Smooth muscle cell (in vitro differentiated cells): ENCODE measurements at regions not wholly inside any gene's neighbourhood (a gene's known extent, or its start where the extent isn't known, plus 50 kb on each side); places are given as distances from the start of the nearest gene placed in this dataset.

Source experiments
- DNase-seq: peaks from one replicate; lab custom pipeline; 2025; ENCODE audit not compliant: unreplicated experiment; lab: John Stamatoyannopoulos, UW
- H2AFZ ChIP-seq: fragments of 200-600 bp; sonication (generic); 2 replicates; pipeline ENCODE4 v1.6.0; 2016; ENCODE audit warnings: antibody characterized with exemption, low read depth, mild to moderate bottlenecking
- H3F3A ChIP-seq: fragments of 200-600 bp; sonication (generic); 2 replicates; pipeline ENCODE4 v1.6.0; 2017; ENCODE audit warnings: antibody characterized with exemption, low read depth
- H3K27ac ChIP-seq: fragments of 200-600 bp; sonication (generic); 2 replicates; pipeline ENCODE4 v1.5.1; 2016; ENCODE audit warnings: low read depth, mild to moderate bottlenecking
- H3K27me3 ChIP-seq: fragments of 200-600 bp; sonication (generic); 2 replicates; pipeline ENCODE4 v1.6.1; 2016; ENCODE audit warnings: low read depth, mild to moderate bottlenecking
- H3K36me3 ChIP-seq: fragments of 200-600 bp; sonication (generic); 2 replicates; pipeline ENCODE4 v1.5.1; 2016; ENCODE audit warnings: low read depth
- H3K4me1 ChIP-seq: fragments of 200-600 bp; sonication (generic); 2 replicates; pipeline ENCODE4 v1.5.1; 2016; ENCODE audit warnings: low read depth
- H3K4me2 ChIP-seq: fragments of 200-600 bp; sonication (generic); 2 replicates; pipeline ENCODE4 v1.6.0; 2016; ENCODE audit warnings: mild to moderate bottlenecking
- H3K4me3 ChIP-seq: fragments of 200-600 bp; sonication (generic); 2 replicates; pipeline ENCODE4 v1.5.1; 2016; ENCODE audit warnings: mild to moderate bottlenecking
- H3K79me2 ChIP-seq: fragments of 200-600 bp; sonication (generic); 2 replicates; pipeline ENCODE4 v1.6.0; 2016; ENCODE audit warnings: low read depth, mild to moderate bottlenecking
- H3K9ac ChIP-seq: fragments of 200-600 bp; sonication (generic); 2 replicates; pipeline ENCODE4 v1.6.0; 2016; ENCODE audit warnings: low read depth
- H3K9me3 ChIP-seq: fragments of 200-600 bp; sonication (generic); replicated peaks from 2 replicates; pipeline ENCODE4 v1.5.1; 2016; ENCODE audit warnings: low read depth
- H4K20me1 ChIP-seq: fragments of 200-600 bp; sonication (generic); 2 replicates; pipeline ENCODE4 v1.6.0; 2016; ENCODE audit warnings: low read depth
- WGBS: methylation state at CpG from one replicate; pipeline ENCODE4 v1.1.7; 2016; ENCODE audit warnings: low lambda C conversion rate; 5-methylcytosine and 5-hydroxymethylcytosine counted together
- TF ChIP-seq, protein P1 (sequence below): fragments of 200-600 bp; sonication (generic); IDR thresholded peaks from 2 replicates; pipeline ENCODE4 v1.5.1; 2017; ENCODE audit warnings: borderline replicate concordance, mild to moderate bottlenecking, antibody characterized with exemption; ENCODE audit not compliant: insufficient read depth, poor library complexity, severe bottlenecking

DNA sequence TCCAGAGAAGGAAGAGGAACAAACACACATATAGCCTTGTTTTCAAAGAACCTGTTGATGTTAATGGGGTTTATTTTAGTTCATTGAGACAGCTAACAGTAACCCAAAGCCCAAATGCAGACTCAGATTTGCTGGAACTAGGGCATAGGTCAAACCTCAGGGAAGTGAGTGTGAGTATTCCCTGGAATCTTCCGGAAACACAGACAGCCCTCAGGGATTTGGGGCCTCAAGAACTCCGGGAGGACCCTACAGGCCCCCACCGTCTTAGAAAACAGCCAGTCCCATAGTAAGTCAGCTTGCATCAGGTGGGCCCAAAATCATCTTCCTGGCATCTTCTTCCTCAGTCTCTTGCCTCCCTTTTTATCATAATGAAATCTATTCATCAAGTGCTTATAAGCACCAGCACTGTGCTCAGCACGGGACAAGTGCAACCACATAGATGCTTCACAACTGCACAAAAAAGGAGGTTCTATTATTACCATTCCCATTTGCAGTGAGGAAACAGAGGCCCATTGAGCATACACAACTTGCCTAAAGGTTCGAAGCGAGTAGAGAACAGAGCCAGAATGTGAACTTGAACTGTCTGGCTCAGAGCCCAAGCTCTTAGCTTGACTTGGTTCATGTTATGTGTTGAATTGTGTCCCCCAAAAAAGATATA, 50.2 kb upstream of the BCL11A start:
- no peak overlapping the region for H3K9ac ChIP-seq
- H3K9me3 ChIP-seq: no peaks in the 10 kb centered on the region
- peak overlapping the region; percentile 5 for H3K4me3 ChIP-seq
- H4K20me1 ChIP-seq: no peaks in the 10 kb centered on the region
- no peaks in the 10 kb centered on the region for H3K27me3 ChIP-seq
- H2AFZ ChIP-seq: peak overlapping the region; percentile 54
- WGBS: 76% methylated on average over 6 of the region's 6 CpGs
- peak overlapping the region; percentile 19 for H3K27ac ChIP-seq
- TF ChIP-seq, protein P1, sequence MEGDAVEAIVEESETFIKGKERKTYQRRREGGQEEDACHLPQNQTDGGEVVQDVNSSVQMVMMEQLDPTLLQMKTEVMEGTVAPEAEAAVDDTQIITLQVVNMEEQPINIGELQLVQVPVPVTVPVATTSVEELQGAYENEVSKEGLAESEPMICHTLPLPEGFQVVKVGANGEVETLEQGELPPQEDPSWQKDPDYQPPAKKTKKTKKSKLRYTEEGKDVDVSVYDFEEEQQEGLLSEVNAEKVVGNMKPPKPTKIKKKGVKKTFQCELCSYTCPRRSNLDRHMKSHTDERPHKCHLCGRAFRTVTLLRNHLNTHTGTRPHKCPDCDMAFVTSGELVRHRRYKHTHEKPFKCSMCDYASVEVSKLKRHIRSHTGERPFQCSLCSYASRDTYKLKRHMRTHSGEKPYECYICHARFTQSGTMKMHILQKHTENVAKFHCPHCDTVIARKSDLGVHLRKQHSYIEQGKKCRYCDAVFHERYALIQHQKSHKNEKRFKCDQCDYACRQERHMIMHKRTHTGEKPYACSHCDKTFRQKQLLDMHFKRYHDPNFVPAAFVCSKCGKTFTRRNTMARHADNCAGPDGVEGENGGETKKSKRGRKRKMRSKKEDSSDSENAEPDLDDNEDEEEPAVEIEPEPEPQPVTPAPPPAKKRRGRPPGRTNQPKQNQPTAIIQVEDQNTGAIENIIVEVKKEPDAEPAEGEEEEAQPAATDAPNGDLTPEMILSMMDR: no peak
- H3K36me3 ChIP-seq: no peaks in the 10 kb centered on the region
- no peak for DNase-seq
- H3K4me1 ChIP-seq: no peaks in the 10 kb centered on the region
- no peaks in the 10 kb centered on the region for H3F3A ChIP-seq
- no peaks in the 10 kb centered on the region for H3K79me2 ChIP-seq
- H3K4me2 ChIP-seq: peak overlapping the region; percentile 61

DNA sequence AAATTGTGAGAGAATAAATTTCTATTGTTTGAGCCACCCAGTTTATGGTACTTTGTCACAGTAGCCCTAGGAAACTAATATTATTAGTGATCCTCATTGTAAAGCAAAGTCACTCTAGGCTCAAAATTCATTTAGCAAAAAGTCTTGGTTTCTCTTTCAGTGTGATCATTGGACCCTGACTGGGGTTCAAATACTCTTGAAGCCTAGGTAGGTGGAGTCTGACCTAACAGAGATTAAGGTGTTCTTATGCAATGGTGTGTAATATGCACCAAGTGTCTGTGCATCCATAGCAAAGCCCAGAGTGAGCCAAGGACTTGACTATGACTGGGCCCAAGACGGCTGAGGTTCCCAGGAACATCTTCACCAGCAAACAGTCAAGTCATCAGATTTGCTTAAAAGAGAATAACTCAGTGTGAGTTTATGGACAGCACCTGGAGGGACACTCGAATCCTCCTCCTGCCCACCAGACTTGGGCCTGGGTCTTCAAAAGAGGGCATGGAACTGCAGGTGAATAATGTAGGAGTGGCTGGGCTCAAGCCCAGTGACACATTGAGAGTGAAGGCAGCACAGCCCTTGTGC, 51.1 kb upstream of the BCL11A start:
- TF ChIP-seq, protein P1: no peak
- Histone ChIP-seq H3K36me3 (no peaks in the 10 kb centered on the region), H3K27me3 (no peaks in the 10 kb centered on the region), H3K9me3 (no peaks in the 10 kb centered on the region), H3F3A (no peaks in the 10 kb centered on the region), H3K4me2 (no peak overlapping the region), H2AFZ (no peak overlapping the region), H3K79me2 (no peaks in the 10 kb centered on the region), H3K27ac (no peak overlapping the region), H3K9ac (no peak overlapping the region), H3K4me3 (no peak overlapping the region), H4K20me1 (no peaks in the 10 kb centered on the region), H3K4me1 (no peaks in the 10 kb centered on the region)
- DNase-seq: no peak
- 97% methylated on average over 2 of the region's 2 CpGs for WGBS

DNA sequence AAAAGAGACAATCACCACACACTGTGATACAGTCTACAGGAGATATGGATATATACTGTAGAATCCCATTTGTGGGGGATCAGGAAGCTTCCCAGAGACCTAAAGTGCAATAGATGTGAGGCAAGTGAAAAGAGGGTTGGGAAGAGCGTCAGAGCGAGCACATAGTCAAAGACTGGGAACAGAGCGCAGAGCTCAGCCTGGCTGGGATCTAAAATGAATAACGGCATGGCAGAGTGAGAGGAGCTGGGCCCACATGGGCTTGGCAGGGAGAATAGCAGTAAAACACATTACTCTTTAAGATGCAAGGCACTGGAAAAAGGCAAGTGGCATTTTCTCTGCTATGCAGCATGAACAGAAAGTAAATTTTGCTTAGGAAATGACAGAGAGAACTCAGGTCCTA, 52.4 kb upstream of the BCL11A start:
- no peaks in the 10 kb centered on the region for H3K27me3 ChIP-seq
- no peaks in the 10 kb centered on the region for H3K4me1 ChIP-seq
- no peak overlapping the region for H3K27ac ChIP-seq
- H3K36me3 ChIP-seq: no peaks in the 10 kb centered on the region
- no peak overlapping the region for H2AFZ ChIP-seq
- TF ChIP-seq, protein P1: no peak
- no peaks in the 10 kb centered on the region for H3F3A ChIP-seq
- DNase-seq: no peak
- H3K9ac ChIP-seq: no peak overlapping the region
- H3K79me2 ChIP-seq: no peaks in the 10 kb centered on the region
- 95% methylated on average over 4 of the region's 4 CpGs for WGBS
- H3K4me3 ChIP-seq: no peak overlapping the region
- H3K4me2 ChIP-seq: no peak overlapping the region
- H3K9me3 ChIP-seq: no peaks in the 10 kb centered on the region
- no peaks in the 10 kb centered on the region for H4K20me1 ChIP-seq

DNA sequence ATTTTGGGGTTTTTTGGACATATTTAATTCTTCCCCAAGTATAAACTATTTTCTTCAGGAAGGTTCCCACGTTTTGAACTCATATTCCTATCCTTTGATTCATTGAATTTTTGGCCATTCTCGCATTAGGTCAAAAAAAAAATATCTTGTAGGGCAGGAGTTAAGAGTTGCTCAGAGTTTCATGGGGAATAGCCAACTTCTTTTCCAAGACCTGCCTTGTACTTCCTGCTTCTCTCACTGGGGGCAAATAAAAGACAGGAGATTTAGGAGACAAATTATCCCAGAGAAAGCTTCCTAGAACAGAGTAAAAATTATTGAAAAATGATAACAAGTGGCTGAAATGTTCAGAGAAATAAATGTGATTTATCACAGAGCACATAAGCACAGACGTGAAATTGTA, 55.2 kb upstream of the BCL11A start:
- H3K79me2 ChIP-seq: no peaks in the 10 kb centered on the region
- no peaks in the 10 kb centered on the region for H3F3A ChIP-seq
- H3K4me2 ChIP-seq: no peak overlapping the region
- no peak overlapping the region for H3K9ac ChIP-seq
- no peaks in the 10 kb centered on the region for H3K4me1 ChIP-seq
- H3K4me3 ChIP-seq: no peak overlapping the region
- H4K20me1 ChIP-seq: no peaks in the 10 kb centered on the region
- no peaks in the 10 kb centered on the region for H3K36me3 ChIP-seq
- TF ChIP-seq, protein P1: no peak
- H2AFZ ChIP-seq: no peak overlapping the region
- 57% methylated on average over 3 of the region's 3 CpGs for WGBS
- no peaks in the 10 kb centered on the region for H3K27me3 ChIP-seq
- DNase-seq: no peak
- no peak overlapping the region for H3K27ac ChIP-seq
- H3K9me3 ChIP-seq: no peaks in the 10 kb centered on the region
